Suprapubic skin (tissue), 4 donors: ENCODE measurements at regions not wholly inside any gene's neighbourhood (a gene's known extent, or its start where the extent isn't known, plus 50 kb on each side); places are given as distances from the start of the nearest gene placed in this dataset.

Source experiments
- CTCF ChIP-seq, 2 donors: fragments of 200-600 bp in 1 of 2; fragments of 450-650 bp in 1 of 2; sonication (generic) in 1 of 2; IDR thresholded peaks; one replicate each; pipeline ENCODE4 v1.5.1; 2016 to 2019; ENCODE audit warnings: antibody characterized with exemption in 2 of 2, mild to moderate bottlenecking in 1 of 2, moderate library complexity in 1 of 2
- POLR2A ChIP-seq, 2 donors: fragments of 450-650 bp; IDR thresholded peaks; one replicate each; pipeline ENCODE4 v1.6.1; 2017; ENCODE audit warnings: antibody characterized with exemption in 2 of 2, mild to moderate bottlenecking in 2 of 2, moderate library complexity in 2 of 2
- POLR2AphosphoS5 ChIP-seq, 3 donors: sonication (generic); formaldehyde crosslinking; IDR thresholded peaks; one replicate each; pipeline ENCODE4 v1.6.1; 2017; ENCODE audit warnings: antibody characterized with exemption in 3 of 3

GRCh38 chr2:188050726-188051125 is 240.9 kb upstream of the GULP1 start:
- TF ChIP-seq CTCF (IDR thresholded peaks at IDR 0.05) (no peak), POLR2A (IDR thresholded peaks at IDR 0.05) (no peak), POLR2AphosphoS5 (IDR thresholded peaks at IDR 0.05) (no peak)
